ENCODE measurements at regions not wholly inside any gene's neighbourhood (a gene's known extent, or its start where the extent isn't known, plus 50 kb on each side); places are given as distances from the start of the nearest gene placed in this dataset.
A peak's percentile ranks its signal among the peaks of the same experiment; 100 is the strongest.

DNA sequence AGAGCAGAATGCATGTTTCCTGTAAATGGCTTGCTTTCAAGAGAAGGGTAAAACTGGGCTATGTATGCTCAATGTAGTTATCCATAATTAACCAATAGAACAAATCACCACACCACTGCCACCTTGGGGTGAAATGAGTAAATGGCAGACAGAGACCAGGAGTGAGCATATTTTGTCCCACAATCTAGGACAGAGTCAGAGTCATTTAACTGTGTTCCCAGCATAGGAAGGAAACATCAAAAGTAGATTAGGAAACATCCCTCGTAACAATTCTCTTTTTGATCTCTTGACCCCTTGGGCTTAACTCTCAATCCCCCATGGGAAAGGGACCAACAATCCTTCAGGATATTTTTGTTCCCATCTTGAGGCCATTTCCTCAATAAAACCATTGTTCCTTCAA, 224.8 kb downstream of the NHLRC3 start:
- no peak overlapping the region for H3K4me2 ChIP-seq
- H3K27me3 ChIP-seq (ENCODE audit: insufficient read depth, low read depth) = no peaks in the 10 kb centered on the region
- no peak overlapping the region for H3K4me3 ChIP-seq (IDR thresholded peaks at IDR 0.05; ENCODE audit: insufficient read depth, low read depth, low read length)
- TF ChIP-seq, protein P1, sequence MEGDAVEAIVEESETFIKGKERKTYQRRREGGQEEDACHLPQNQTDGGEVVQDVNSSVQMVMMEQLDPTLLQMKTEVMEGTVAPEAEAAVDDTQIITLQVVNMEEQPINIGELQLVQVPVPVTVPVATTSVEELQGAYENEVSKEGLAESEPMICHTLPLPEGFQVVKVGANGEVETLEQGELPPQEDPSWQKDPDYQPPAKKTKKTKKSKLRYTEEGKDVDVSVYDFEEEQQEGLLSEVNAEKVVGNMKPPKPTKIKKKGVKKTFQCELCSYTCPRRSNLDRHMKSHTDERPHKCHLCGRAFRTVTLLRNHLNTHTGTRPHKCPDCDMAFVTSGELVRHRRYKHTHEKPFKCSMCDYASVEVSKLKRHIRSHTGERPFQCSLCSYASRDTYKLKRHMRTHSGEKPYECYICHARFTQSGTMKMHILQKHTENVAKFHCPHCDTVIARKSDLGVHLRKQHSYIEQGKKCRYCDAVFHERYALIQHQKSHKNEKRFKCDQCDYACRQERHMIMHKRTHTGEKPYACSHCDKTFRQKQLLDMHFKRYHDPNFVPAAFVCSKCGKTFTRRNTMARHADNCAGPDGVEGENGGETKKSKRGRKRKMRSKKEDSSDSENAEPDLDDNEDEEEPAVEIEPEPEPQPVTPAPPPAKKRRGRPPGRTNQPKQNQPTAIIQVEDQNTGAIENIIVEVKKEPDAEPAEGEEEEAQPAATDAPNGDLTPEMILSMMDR (conservative IDR thresholded peaks at IDR 0.05; ENCODE audit: low read depth, low read length) = peak; percentile 67
- no peaks in the 10 kb centered on the region for H3K79me2 ChIP-seq (ENCODE audit: insufficient read depth, low read depth)
- H3K36me3 ChIP-seq (ENCODE audit: insufficient read depth) = no peaks in the 10 kb centered on the region
- peaks cover 44% of the 10 kb centered on the region for H3K4me1 ChIP-seq (ENCODE audit: low read depth, poor library complexity, severe bottlenecking)
- no peak overlapping the region for H3K27ac ChIP-seq
- H4K20me1 ChIP-seq (ENCODE audit: insufficient read depth) = no peaks in the 10 kb centered on the region
- no peak overlapping the region for H3K9ac ChIP-seq
- no peak overlapping the region for H2AFZ ChIP-seq (ENCODE audit: low read depth)

DNA sequence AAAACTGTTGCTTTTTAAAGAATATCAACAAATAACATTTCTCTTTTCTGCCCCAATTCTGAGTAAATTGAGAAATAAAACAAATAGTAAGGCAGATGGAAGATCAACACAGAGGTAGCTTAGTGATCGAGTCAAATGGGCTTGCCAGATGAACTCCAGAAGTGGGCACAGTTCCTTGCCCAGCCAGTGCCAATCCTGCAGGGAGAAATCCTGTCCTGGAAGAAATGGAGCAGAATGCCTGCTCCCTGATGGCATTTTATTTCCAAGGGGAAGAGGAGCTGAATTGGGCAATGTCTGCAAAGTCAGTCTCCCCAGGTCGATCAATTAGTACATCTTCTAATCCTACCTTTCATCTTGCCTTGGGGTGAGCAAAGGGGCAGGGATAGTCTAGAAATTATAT, 225.3 kb downstream of the NHLRC3 start:
- Histone ChIP-seq H3K4me3 (IDR thresholded peaks at IDR 0.05; ENCODE audit: insufficient read depth, low read depth, low read length) (no peak overlapping the region), H3K36me3 (ENCODE audit: insufficient read depth) (no peaks in the 10 kb centered on the region), H3K9ac (no peak overlapping the region), H4K20me1 (ENCODE audit: insufficient read depth) (no peaks in the 10 kb centered on the region), H3K27ac (no peak overlapping the region), H3K4me1 (ENCODE audit: low read depth, poor library complexity, severe bottlenecking) (peaks cover 44% of the 10 kb centered on the region), H3K27me3 (ENCODE audit: insufficient read depth, low read depth) (no peaks in the 10 kb centered on the region), H2AFZ (ENCODE audit: low read depth) (no peak overlapping the region), H3K4me2 (no peak overlapping the region), H3K79me2 (ENCODE audit: insufficient read depth, low read depth) (no peaks in the 10 kb centered on the region)
- TF ChIP-seq, protein P1 (conservative IDR thresholded peaks at IDR 0.05; ENCODE audit: low read depth, low read length) = no peak

DNA sequence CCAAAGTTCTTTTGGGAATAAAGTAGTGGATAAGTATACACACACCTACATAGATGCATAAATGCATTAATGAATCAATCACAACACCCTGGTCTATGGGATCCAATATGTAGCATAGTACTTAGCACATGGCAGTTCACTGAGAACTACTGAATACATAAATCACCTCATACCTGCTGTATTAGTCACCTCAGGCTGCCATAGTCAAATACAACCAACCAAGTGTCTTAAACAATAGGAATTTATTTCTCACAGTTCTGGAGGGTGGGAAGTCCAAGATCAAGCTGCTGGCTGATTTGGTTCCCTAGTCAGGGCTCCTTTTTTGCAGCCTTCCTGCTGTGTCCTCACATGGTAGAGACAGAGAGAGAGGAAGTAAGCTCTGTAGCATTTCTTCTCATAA, 228.2 kb downstream of the NHLRC3 start:
- Histone ChIP-seq H3K4me2 (no peak overlapping the region), H4K20me1 (ENCODE audit: insufficient read depth) (no peaks in the 10 kb centered on the region), H3K4me1 (ENCODE audit: low read depth, poor library complexity, severe bottlenecking) (peaks cover 26% of the 10 kb centered on the region), H3K27ac (no peak overlapping the region), H3K4me3 (IDR thresholded peaks at IDR 0.05; ENCODE audit: insufficient read depth, low read depth, low read length) (no peak overlapping the region), H2AFZ (ENCODE audit: low read depth) (no peak overlapping the region), H3K27me3 (ENCODE audit: insufficient read depth, low read depth) (no peaks in the 10 kb centered on the region), H3K36me3 (ENCODE audit: insufficient read depth) (no peaks in the 10 kb centered on the region), H3K9ac (no peak overlapping the region), H3K79me2 (ENCODE audit: insufficient read depth, low read depth) (no peaks in the 10 kb centered on the region)
- TF ChIP-seq, protein P1 (conservative IDR thresholded peaks at IDR 0.05; ENCODE audit: low read depth, low read length) = no peak

DNA sequence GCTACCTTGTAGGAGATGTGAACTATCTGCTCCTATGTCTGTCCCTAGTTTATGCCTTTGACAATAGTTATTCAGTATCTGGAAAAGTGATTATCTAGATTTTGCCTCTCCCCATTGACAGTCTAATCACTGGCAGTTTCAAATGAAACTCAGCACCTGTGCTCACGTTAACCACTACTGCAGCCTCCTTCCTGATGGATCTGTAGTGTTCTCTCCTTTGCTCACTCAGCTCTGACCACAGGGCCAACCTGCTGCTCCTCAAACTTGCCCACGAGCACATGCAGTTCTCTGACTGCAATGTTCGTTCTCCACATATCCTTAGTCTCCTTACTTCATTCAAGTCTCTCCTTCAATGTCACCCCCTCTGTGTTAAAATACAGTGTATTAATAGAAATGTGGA, 230.1 kb downstream of the NHLRC3 start:
- Histone ChIP-seq H3K4me3 (IDR thresholded peaks at IDR 0.05; ENCODE audit: insufficient read depth, low read depth, low read length) (no peak overlapping the region), H3K4me1 (ENCODE audit: low read depth, poor library complexity, severe bottlenecking) (peaks cover 23% of the 10 kb centered on the region), H3K4me2 (peak overlapping the region; percentile 34; the same call in 1 of the 2 replicates), H3K27ac (peak overlapping the region; percentile 21; the same call in 1 of the 2 replicates), H3K9ac (no peak overlapping the region), H3K27me3 (ENCODE audit: insufficient read depth, low read depth) (no peaks in the 10 kb centered on the region), H3K79me2 (ENCODE audit: insufficient read depth, low read depth) (no peaks in the 10 kb centered on the region), H2AFZ (ENCODE audit: low read depth) (no peak overlapping the region; the same call in 1 of the 2 replicates), H4K20me1 (ENCODE audit: insufficient read depth) (no peaks in the 10 kb centered on the region), H3K36me3 (ENCODE audit: insufficient read depth) (no peaks in the 10 kb centered on the region)
- TF ChIP-seq, protein P1 (conservative IDR thresholded peaks at IDR 0.05; ENCODE audit: low read depth, low read length) = no peak

Data from KMS-11 (cell line).